Liver (tissue), 2 donors: ENCODE measurements at regions not wholly inside any gene's neighbourhood (a gene's known extent, or its start where the extent isn't known, plus 50 kb on each side); places are given as distances from the start of the nearest gene placed in this dataset.

ENCODE experiments used
- CTCF ChIP-seq: fragments of 150-350 bp; IDR thresholded peaks from 2 replicates; pipeline ENCODE4 v1.5.1; 2017; ENCODE audit warnings: improper control_type of control experiment, low read depth, low read length; ENCODE audit not compliant: missing input control
- FOXA2 ChIP-seq: IDR thresholded peaks from 2 replicates; pipeline ENCODE4 v1.6.1; 2016; ENCODE audit warnings: antibody characterized with exemption
- donor health status: healthy.

- TF ChIP-seq CTCF (no peak), FOXA2 (no peak)
Measured at GRCh38 chr14:43595096-43595772, 911.8 kb downstream of the FSCB start.
